HG03175 (cell line): ENCODE measurements at regions not wholly inside any gene's neighbourhood (a gene's known extent, or its start where the extent isn't known, plus 50 kb on each side); places are given as distances from the start of the nearest gene placed in this dataset.
"Not testable (repeated sequence)": the region's sequence is repeated elsewhere in the genome, so short reads cannot be mapped to it uniquely, and the experiment has no call there.

Experiments used
- ATAC-seq: cut with Tn5 transposase; IDR thresholded peaks from one replicate; pipeline ENCODE4 v1.9.1; 2021; ENCODE audit warnings: mild to moderate bottlenecking, moderate library complexity; ENCODE audit not compliant: unreplicated experiment

DNA sequence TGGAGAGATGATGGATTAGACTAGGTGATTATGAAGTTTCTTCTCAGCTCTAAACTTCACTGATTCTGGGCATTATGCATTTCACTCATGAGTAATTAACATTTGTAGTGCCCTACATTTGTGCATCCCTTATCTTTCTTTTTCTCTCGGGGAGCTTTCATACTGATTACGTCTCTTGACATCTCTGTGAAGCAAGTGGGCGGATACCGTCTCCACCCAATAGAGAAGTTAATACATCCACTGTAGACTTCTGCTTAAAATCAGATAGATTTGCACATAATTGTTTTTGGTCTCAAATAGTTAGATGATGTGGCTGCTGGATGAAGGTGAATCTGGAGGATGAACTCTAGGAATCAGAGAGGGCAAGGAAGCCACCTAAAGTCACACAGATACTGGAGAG lies 653.6 kb upstream of the EEF2KMT start:
- no peak for ATAC-seq

DNA sequence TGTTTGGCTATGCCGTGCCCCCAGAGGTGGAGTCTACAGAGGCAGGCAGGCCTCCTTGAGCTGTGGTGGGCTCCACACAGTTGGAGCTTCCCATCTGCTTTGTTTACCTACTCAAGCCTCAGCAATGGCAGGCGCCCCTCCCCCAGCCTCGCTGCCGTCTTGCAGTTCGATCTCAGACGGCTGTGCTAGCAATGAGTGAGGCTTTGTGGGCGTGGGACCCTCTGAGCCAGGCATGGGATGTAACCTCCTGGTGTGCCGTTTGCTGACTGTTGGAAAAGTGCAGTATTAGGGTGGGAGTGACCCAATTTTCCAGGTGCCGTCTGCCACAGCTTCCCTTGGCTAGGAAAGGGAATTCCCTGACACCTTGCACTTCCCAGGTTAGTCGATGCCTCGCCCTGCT lies 652.8 kb upstream of the EEF2KMT start:
- ATAC-seq: not testable (repeated sequence)

DNA sequence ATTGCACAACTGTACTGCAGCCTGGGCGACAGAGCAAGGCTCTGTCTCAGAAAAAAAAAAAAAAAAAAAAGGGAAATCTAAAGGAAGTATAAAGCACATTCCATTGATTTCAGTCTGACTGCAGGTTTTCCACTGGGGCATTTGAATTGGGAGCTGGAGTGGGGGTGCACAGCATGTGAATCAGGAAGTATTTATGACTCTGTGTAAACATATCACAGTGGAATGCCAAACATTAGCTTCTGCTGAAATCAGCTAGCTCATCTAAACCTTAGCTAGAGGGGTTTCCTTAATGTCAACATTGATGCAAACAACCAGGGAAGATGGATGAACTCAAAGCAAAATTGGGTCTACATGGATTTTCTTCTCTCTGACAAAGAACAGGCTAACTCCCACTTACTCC lies 641.0 kb upstream of the EEF2KMT start:
- ATAC-seq: no peak

- ATAC-seq: no peak
Observed at GRCh38 chr16:5736209-5736930, 638.8 kb upstream of the EEF2KMT start.

DNA sequence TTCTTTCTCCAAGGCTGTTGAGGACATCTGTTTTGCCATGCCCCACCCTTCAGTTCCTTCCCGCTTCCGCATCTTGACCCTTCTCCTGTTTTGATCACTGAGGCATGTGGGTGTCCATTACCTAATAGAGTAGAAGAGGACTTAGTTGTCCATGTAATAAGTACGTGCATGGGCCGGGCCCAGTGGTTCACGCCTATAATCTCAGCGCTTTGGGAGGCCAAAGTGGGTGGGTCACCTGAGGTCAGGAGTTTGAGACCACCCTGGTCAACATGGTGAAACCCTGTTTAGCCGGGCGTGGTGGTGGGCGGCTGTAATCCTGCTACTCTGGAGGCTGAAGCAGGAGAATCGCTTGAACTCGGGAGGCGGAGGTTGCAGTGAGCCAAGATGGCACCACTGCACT lies 637.8 kb upstream of the EEF2KMT start:
- ATAC-seq: no peak

- ATAC-seq: no peak
Observed at GRCh38 chr16:5730783-5731182, 633.2 kb upstream of the EEF2KMT start.

GRCh38 chr16:5722116-5722619 lies 624.6 kb upstream of the EEF2KMT start:
- no peak for ATAC-seq

GRCh38 chr16:5715155-5715554 lies 617.6 kb upstream of the EEF2KMT start:
- ATAC-seq: no peak

- ATAC-seq: no peak
Observed at GRCh38 chr16:5709889-5710288, 612.3 kb upstream of the EEF2KMT start.

DNA sequence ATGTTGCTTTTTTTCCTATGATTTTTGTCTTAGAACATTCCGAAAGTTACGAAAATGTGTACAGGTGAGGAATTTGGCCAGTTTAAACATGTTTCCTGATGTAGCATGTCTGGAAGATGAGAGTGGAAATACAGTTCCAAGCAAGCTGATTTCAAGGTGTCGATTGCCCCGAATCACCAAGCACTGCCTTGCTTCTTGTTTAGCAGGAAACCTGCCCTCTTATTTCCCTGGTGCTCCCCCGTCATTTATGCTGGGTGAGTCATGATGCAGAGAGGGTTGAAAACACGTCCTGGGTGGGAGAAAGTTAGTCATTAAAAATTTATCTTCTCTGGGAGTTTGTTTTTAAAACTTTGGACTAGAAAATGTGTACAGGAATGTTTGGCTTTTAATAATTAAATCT lies 608.6 kb upstream of the EEF2KMT start:
- ATAC-seq: no peak

DNA sequence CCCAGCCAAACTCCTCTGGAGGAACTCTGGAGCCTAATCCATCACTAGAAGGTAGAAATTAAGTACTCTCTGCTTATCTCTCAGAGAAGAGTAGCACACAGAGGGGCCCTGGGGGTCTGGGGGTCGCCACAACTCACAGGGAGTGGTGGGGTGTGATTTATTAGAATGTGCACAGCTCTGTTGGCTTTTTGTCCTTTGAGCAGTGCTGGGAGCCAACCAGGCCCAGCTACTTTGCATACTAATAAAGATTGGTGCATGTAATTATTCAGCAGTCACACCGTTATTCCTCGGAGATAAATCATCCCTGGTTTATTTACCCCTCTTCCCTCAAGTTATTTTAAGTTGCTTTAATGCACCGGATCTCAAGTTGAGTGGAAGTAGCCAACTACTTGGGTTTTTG lies 606.7 kb upstream of the EEF2KMT start:
- ATAC-seq: no peak

DNA sequence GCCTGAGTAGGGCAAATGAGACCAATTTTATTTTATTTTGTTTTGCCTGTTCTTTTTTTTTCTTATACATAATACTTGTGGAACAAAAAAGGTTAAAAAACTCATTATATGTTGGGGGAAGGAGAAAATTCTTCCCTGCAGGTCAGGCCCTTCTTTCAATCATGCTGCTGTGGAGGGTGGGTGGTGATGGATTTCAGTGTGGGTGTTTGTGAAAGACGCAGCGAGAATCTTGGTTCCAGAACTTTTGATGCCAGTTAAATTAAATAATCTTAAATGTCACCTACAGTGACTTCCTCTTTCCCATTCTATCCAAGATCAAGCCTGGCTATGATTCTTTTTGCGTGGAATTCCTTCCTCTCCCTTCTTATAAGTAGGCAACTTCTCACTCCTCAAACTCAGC lies 595.8 kb upstream of the EEF2KMT start:
- ATAC-seq: no peak

DNA sequence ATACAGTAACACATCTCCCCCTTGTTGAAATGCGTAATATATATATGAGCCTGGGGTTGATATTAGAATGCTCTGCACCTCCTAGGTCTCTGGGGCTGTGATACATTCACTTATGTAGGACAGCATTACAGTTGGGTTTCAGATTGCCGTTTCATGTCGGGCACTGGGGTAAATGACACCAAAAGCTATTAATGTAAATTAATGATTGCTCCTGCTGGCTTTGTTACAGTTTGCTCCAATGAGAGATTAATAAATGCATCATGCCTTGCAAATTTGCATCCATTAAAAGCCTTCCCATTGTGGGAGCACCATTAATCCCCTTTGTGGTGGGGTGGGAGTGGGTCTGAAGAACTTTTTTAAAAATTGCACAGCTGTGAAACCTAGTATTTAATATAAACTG lies 584.4 kb upstream of the EEF2KMT start:
- ATAC-seq: no peak

- no peak for ATAC-seq
Observed at GRCh38 chr16:5678371-5678770, 580.8 kb upstream of the EEF2KMT start.

DNA sequence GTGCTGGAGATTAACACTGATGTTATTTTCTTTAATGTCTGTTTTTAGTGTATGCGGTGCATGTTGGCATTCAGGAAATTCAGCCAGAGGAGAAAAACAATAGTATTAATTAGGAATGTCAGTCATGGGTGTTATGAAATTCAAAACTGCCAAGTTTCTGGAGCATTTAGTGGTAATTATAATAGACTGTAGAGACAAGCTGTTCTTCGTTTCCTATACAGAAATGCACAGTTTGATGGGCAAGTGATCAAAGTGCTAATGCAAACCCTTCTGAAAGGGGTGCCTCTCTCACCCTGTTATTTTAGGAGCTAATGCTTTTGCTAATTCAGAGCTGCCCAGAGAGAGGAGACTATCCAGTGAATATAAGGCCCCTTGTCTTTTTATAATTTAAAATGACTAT lies 573.8 kb upstream of the EEF2KMT start:
- no peak for ATAC-seq

DNA sequence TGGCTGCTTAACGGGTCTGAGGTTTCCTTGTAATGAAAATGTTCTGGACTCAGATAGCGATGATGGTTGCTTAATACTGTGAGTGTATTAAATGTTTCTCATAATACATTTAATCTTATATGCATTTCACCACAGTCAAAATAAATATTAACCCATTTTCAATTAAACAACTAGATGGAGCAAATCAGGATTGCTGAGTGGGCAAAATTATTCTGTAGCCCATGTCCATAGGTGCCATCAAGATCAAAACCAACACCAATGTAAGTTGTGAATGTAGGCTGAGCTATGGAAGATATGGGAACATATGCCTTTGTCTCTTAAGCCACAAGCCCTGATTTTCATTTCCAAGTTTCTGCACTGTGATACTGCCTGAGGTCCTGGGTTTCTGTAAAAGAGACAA lies 572.6 kb upstream of the EEF2KMT start:
- ATAC-seq: no peak

GRCh38 chr16:5668553-5668952 lies 571.0 kb upstream of the EEF2KMT start:
- ATAC-seq: no peak

GRCh38 chr16:5665834-5666233 lies 568.2 kb upstream of the EEF2KMT start:
- no peak for ATAC-seq

GRCh38 chr16:5653789-5654188 lies 556.2 kb upstream of the EEF2KMT start:
- ATAC-seq: no peak

GRCh38 chr16:5653041-5653440 lies 555.4 kb upstream of the EEF2KMT start:
- no peak for ATAC-seq

DNA sequence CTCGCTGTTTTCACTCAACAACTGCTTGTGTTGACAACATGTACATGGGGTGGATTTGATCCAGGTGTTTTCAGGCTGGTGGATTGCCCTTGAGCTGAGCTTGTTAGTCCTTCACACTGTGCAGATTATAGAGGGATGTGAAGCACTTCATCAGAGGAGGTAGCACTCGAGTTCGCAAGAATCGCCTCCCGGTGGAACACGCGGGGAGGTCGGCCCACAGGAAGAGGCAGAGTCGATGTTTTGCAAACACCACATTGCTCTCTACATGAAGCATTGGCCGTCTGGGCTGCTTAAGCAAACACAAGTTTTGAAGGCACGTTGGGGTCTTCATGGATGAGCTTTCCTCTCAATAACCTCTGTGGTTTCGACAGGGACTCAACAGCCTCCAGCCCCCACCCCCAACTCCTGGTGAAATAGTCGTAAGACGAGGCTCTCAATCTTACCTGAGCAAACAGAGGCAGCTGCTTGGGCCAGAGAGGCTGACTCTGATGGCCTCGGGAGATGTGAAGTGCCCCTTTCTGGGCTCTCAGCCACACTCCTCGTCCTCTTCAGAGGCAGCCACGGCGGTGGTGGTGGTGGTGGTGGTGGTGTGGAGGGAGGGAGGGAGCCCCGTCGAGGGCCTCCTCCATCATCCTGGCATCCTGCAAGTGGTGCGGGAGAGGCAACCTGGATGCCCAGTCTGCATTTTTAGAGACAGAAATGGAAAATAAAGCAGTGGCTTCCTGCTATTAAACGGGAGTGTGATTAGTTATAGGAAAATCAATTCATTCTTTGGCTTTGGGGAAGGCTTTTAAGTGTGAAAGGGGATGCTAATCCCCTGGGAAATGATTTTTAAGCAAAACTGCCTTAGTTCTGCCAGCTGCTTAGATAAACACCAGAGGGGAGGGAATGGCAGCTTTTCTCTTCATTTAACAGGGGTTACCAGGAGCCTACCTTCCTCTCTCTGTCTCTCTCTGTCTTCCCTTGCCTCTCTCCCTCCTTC lies 552.5 kb upstream of the EEF2KMT start:
- no peak for ATAC-seq

GRCh38 chr16:5647051-5647450 lies 549.5 kb upstream of the EEF2KMT start:
- ATAC-seq: no peak
